Fibroblast of skin of abdomen (primary cell): ENCODE measurements at regions not wholly inside any gene's neighbourhood (a gene's known extent, or its start where the extent isn't known, plus 50 kb on each side); places are given as distances from the start of the nearest gene placed in this dataset.
"Not testable (repeated sequence)": the region's sequence is repeated elsewhere in the genome, so short reads cannot be mapped to it uniquely, and the experiment has no call there.

Source experiments
- DNase-seq: peaks from one replicate; pipeline ENCODE4 v3.0.0-alpha.2; 2013

- DNase-seq, result not testable (repeated sequence)
Measured at GRCh38 chr10:87416892-87417291, 59.3 kb downstream of the NUTM2D start.

- DNase-seq, result peak; percentile 31
Measured at GRCh38 chr10:87422641-87423040, 65.1 kb downstream of the NUTM2D start.

GRCh38 chr10:87424697-87425373 is 67.3 kb downstream of the NUTM2D start:
- not testable (repeated sequence) for DNase-seq

- DNase-seq, result not testable (repeated sequence)
Measured at GRCh38 chr10:87433836-87434235, 70.9 kb upstream of the MINPP1 start.

- not testable (repeated sequence) for DNase-seq
Measured at GRCh38 chr10:87435295-87435826, 69.3 kb upstream of the MINPP1 start.

GRCh38 chr10:87436104-87436503 is 68.6 kb upstream of the MINPP1 start:
- not testable (repeated sequence) for DNase-seq

GRCh38 chr10:87437450-87437849 is 67.2 kb upstream of the MINPP1 start:
- peak; percentile 24 for DNase-seq
